Prostate gland (tissue), 2 donors: ENCODE measurements at regions not wholly inside any gene's neighbourhood (a gene's known extent, or its start where the extent isn't known, plus 50 kb on each side); places are given as distances from the start of the nearest gene placed in this dataset.
"Not testable (repeated sequence)": the region's sequence is repeated elsewhere in the genome, so short reads cannot be mapped to it uniquely, and the experiment has no call there.

Experiments used
- DNase-seq: peaks from one replicate; pipeline ENCODE4 v3.0.0-alpha.2; 2019; ENCODE audit warnings: low spot score
- H3K27ac ChIP-seq, 2 donors: fragments of 200-600 bp; sonication (generic); 2 replicates each; pipeline ENCODE4 v1.5.1; 2017 to 2019
- H3K27me3 ChIP-seq: fragments of 200-600 bp; sonication (generic); replicated peaks from 2 replicates; pipeline ENCODE4 v1.5.1; 2019; ENCODE audit not compliant: insufficient read depth
- H3K36me3 ChIP-seq, 2 donors: fragments of 200-600 bp; sonication (generic); 1 replicate in 1 of 2; 2 replicates in 1 of 2; pipeline versions ENCODE4 v1.5.1 to v1.8.1; 2017 to 2019
- H3K4me1 ChIP-seq: fragments of 200-600 bp; sonication (generic); replicated peaks from 2 replicates; pipeline ENCODE4 v1.5.1; 2019
- H3K4me3 ChIP-seq, 2 donors: fragments of 200-600 bp; sonication (generic); 2 replicates each; pipeline ENCODE4 v1.5.1; 2017 to 2019
- H3K9me3 ChIP-seq: fragments of 200-600 bp; sonication (generic); 2 replicates; pipeline ENCODE4 v1.5.1; 2017
- POLR2A ChIP-seq: fragments of 450-650 bp; IDR thresholded peaks from one replicate; pipeline ENCODE4 v1.6.1; 2016; ENCODE audit warnings: antibody characterized with exemption, mild to moderate bottlenecking
- POLR2AphosphoS5 ChIP-seq: sonication (generic); formaldehyde crosslinking; IDR thresholded peaks from one replicate; pipeline ENCODE4 v1.6.1; 2017; ENCODE audit warnings: antibody characterized with exemption
- WGBS: methylation state at CpG from one replicate; pipeline ENCODE4 v1.1.5; 2018; 5-methylcytosine and 5-hydroxymethylcytosine counted together
- intact Hi-C: fragments of 100-400 bp; cut with DNase I; formaldehyde crosslinking; loops from one replicate; pipeline ENCODE4 v1.14.2; 2022
- TF ChIP-seq, protein P1 (sequence below), 4 experiments: fragments of 200-600 bp in 2 of 4; fragments of 450-650 bp in 2 of 4; sonication (generic) in 2 of 4; IDR thresholded peaks; 1 replicate in 3 of 4; 2 replicates in 1 of 4; pipeline ENCODE4 v1.5.1; 2016 to 2019; ENCODE audit warnings: antibody characterized with exemption in 4 of 4, mild to moderate bottlenecking in 2 of 4, moderate library complexity in 2 of 4

DNA sequence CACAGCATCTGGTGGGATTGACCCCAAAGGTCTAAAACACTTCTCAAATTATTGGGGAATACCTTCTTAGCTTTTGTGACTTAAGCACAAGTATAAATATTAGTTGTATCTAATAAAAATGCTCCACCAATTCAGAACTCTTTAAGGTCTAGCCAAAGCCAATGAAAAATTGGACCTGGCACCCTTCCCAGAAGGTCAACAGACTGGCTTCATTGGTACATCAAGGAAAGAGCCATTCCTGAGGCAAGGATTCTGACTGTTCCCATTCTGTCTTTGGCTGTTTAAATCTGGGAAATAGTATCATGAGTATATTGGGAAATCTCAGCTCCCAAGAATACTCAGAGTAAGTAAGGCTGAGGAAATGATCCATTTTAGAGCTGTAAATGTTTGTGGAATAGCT lies 153.0 kb upstream of the TRPC5 start:
- TF ChIP-seq, protein P1, sequence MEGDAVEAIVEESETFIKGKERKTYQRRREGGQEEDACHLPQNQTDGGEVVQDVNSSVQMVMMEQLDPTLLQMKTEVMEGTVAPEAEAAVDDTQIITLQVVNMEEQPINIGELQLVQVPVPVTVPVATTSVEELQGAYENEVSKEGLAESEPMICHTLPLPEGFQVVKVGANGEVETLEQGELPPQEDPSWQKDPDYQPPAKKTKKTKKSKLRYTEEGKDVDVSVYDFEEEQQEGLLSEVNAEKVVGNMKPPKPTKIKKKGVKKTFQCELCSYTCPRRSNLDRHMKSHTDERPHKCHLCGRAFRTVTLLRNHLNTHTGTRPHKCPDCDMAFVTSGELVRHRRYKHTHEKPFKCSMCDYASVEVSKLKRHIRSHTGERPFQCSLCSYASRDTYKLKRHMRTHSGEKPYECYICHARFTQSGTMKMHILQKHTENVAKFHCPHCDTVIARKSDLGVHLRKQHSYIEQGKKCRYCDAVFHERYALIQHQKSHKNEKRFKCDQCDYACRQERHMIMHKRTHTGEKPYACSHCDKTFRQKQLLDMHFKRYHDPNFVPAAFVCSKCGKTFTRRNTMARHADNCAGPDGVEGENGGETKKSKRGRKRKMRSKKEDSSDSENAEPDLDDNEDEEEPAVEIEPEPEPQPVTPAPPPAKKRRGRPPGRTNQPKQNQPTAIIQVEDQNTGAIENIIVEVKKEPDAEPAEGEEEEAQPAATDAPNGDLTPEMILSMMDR (IDR thresholded peaks at IDR 0.05) = no peak
- TF ChIP-seq POLR2AphosphoS5 (peak; percentile 66), POLR2A (no peak)
- DNase-seq = peak; percentile 72
- Histone ChIP-seq H3K36me3 (no peaks in the 10 kb centered on the region), H3K27me3 (no peaks in the 10 kb centered on the region), H3K9me3 (no peaks in the 10 kb centered on the region), H3K27ac (no peak overlapping the region), H3K4me1 (no peaks in the 10 kb centered on the region), H3K4me3 (no peak overlapping the region)
- intact Hi-C loops = no loop called here

DNA sequence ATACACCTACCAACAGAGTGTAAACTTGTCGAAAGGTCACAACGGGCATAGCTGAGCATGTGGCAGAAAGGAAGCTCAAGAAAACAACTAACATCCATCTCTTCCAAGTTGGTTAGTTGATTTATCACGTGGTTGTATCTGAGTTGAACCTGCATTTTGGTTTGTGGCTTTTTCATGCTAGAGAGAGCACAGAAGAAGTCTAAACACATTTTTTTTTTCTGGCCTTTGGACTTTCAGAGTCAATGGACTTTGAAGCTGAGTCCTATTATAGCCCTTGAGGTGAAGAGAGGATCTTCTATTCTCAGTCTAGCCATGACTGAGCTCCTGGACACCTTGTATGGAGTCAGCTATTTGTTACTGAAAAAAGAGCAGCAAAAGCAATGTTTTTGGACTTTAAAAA lies 150.6 kb upstream of the TRPC5 start:
- TF ChIP-seq POLR2AphosphoS5 (no peak), POLR2A (no peak)
- TF ChIP-seq, protein P1 (IDR thresholded peaks at IDR 0.05) = no peak
- no peaks in the 10 kb centered on the region for H3K27me3 ChIP-seq
- no peak overlapping the region for H3K27ac ChIP-seq
- intact Hi-C loops = no loop called here
- WGBS = 77% methylated on average over 3 of the region's 3 CpGs
- H3K4me1 ChIP-seq = no peaks in the 10 kb centered on the region
- H3K36me3 ChIP-seq = no peaks in the 10 kb centered on the region
- no peak for DNase-seq
- H3K4me3 ChIP-seq = no peak overlapping the region
- no peaks in the 10 kb centered on the region for H3K9me3 ChIP-seq

DNA sequence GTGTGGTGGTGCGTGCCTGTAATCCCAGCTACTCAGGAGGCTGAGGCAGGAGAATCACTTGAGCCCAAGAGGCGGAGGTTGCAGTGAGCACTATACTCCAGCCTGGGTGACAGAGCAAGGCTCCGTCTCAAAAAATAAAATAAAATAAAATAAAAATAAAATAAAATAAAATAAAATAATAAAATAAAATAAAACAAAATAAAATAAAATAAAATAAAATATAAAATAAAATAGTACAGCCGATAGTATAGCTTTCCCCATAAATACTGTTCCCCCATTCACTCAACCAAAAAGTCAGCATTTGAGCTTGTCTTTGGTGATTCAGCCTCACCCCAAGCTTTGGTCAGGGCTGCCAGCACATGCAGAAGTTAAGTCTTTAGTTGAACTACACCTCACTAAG lies 144.2 kb upstream of the TRPC5 start:
- DNase-seq, intact Hi-C loops, H3K27ac ChIP-seq, H3K4me3 ChIP-seq, H3K27me3 ChIP-seq, H3K9me3 ChIP-seq, H3K36me3 ChIP-seq, H3K4me1 ChIP-seq: not testable (repeated sequence)
- WGBS = 94% methylated on average over 4 of the region's 4 CpGs

DNA sequence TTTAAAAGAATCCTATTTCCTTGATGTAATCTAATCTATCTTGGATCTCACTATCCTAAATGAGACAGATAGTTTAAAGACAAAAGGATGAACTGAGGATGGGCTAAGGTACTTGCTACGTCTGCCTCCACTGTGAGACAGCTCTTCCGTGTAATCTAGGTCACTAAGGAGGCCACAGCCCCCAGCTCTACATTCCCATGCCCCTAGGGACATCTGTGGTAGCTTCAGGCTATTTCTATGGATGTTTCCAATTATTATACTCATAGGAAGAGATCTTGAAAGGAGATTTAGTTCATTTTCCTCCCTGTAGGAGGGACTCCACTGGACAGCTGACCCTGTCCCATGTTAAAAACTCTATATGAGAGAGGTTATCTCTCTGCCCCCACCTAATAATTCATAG lies 140.8 kb upstream of the TRPC5 start:
- H3K36me3 ChIP-seq = no peaks in the 10 kb centered on the region
- no peaks in the 10 kb centered on the region for H3K27me3 ChIP-seq
- no peak for TF ChIP-seq POLR2AphosphoS5
- no peak for TF ChIP-seq POLR2A
- TF ChIP-seq, protein P1 (IDR thresholded peaks at IDR 0.05) = no peak
- no peak overlapping the region for H3K4me3 ChIP-seq
- DNase-seq = no peak
- H3K27ac ChIP-seq = no peak overlapping the region
- WGBS = 64% methylated on average over 2 of the region's 2 CpGs
- H3K9me3 ChIP-seq = no peaks in the 10 kb centered on the region
- no peaks in the 10 kb centered on the region for H3K4me1 ChIP-seq
- intact Hi-C loops = no loop called here

DNA sequence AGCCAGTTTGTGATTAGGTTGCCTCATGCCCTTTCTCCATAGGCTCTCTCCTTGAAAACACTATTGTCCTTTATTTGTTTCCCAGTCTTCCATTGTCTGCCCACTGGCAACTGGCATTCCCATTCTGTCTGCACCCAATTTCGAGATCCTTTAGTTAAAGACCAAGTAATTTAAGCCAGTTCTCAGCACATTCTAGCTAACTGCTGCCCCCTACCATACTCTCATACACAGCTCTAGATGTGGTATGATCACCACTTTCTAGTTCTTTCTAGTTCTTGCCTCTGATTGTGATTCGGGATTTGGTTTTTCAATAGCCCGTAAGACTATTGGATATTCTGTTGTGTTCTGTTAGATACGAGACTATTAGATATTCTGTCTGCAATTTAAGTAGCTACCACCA lies 135.8 kb upstream of the TRPC5 start:
- Histone ChIP-seq H3K9me3 (no peaks in the 10 kb centered on the region), H3K36me3 (no peaks in the 10 kb centered on the region)
- 91% methylated on average over 4 of the region's 4 CpGs for WGBS

More for the DNA sequence above, 135.8 kb upstream of the TRPC5 start:
- H3K27me3 ChIP-seq = no peaks in the 10 kb centered on the region
- no peak overlapping the region for H3K27ac ChIP-seq
- no peak for DNase-seq
- intact Hi-C loops = no loop called here
- H3K4me3 ChIP-seq = no peak overlapping the region
- no peaks in the 10 kb centered on the region for H3K4me1 ChIP-seq
- TF ChIP-seq POLR2AphosphoS5 = no peak
- TF ChIP-seq POLR2A = no peak
- TF ChIP-seq, protein P1 (IDR thresholded peaks at IDR 0.05) = no peak
